Activated naive CD4-positive, alpha-beta T cell treated with anti-CD3 and anti-CD28 coated beads, Interleukin-2, amount 10 ng/mL, durations not matched to agents 7 days and 5 days (primary cell): ENCODE measurements at regions not wholly inside any gene's neighbourhood (a gene's known extent, or its start where the extent isn't known, plus 50 kb on each side); places are given as distances from the start of the nearest gene placed in this dataset.
"Not testable (repeated sequence)": the region's sequence is repeated elsewhere in the genome, so short reads cannot be mapped to it uniquely, and the experiment has no call there.

ENCODE experiments used
- CTCF ChIA-PET: fragments of 350-600 bp; sonication (Branson Sonifier 250); formaldehyde crosslinking; loops from one replicate; lab custom pipeline; 2021; ENCODE audit warnings: antibody characterized with exemption; lab: Charles Lee
- DNase-seq: peaks from one replicate; pipeline ENCODE4 v3.0.0-alpha.2; 2020
- H3K27ac Mint-ChIP-seq: one replicate; pipeline ENCODE4 v1.8.0; 2021; ENCODE audit warnings: mild to moderate bottlenecking, moderate library complexity, mixed read lengths
- H3K27me3 Mint-ChIP-seq: one replicate; pipeline ENCODE4 v1.8.0; 2021; ENCODE audit warnings: mild to moderate bottlenecking, mixed read lengths
- H3K36me3 Mint-ChIP-seq: one replicate; pipeline ENCODE4 v1.8.0; 2021; ENCODE audit warnings: mixed read lengths
- H3K4me1 Mint-ChIP-seq: one replicate; pipeline ENCODE4 v1.8.0; 2021; ENCODE audit warnings: mixed read lengths
- H3K4me3 Mint-ChIP-seq: one replicate; pipeline ENCODE4 v1.8.0; 2021; ENCODE audit warnings: mild to moderate bottlenecking, moderate library complexity, mixed read lengths
- H3K9me3 Mint-ChIP-seq: one replicate; pipeline ENCODE4 v1.8.0; 2021; ENCODE audit warnings: mixed read lengths

GRCh38 chr6:165842281-165842936 is 179.4 kb upstream of the PDE10A start:
- Mint-ChIP-seq H3K27me3 (peaks cover 42% of the 10 kb centered on the region), H3K36me3 (no peaks in the 10 kb centered on the region), H3K4me3 (no peak overlapping the region), H3K4me1 (no peaks in the 10 kb centered on the region), H3K27ac (no peak overlapping the region), H3K9me3 (no peaks in the 10 kb centered on the region)
- CTCF ChIA-PET: interaction anchor here (0.9 kb wide), 1 partner anchor 8 kb away, joined by 4 read pairs; no protein-coding TSS in a partner anchor
- DNase-seq: no peak

GRCh38 chr6:165841153-165841558 is 178.1 kb upstream of the PDE10A start:
- no peak overlapping the region for H3K4me3 Mint-ChIP-seq
- DNase-seq: no peak
- CTCF ChIA-PET: no interaction called here
- no peaks in the 10 kb centered on the region for H3K36me3 Mint-ChIP-seq
- no peak overlapping the region for H3K27ac Mint-ChIP-seq
- H3K9me3 Mint-ChIP-seq: no peaks in the 10 kb centered on the region
- no peaks in the 10 kb centered on the region for H3K4me1 Mint-ChIP-seq
- H3K27me3 Mint-ChIP-seq: peaks cover 32% of the 10 kb centered on the region

GRCh38 chr6:165837948-165838745 is 175.1 kb upstream of the PDE10A start:
- DNase-seq: no peak
- Mint-ChIP-seq H3K4me3 (no peak overlapping the region), H3K9me3 (no peaks in the 10 kb centered on the region), H3K36me3 (no peaks in the 10 kb centered on the region), H3K27me3 (peaks cover 36% of the 10 kb centered on the region), H3K27ac (no peak overlapping the region), H3K4me1 (no peaks in the 10 kb centered on the region)
- CTCF ChIA-PET: no interaction called here

GRCh38 chr6:165836648-165837047 is 173.6 kb upstream of the PDE10A start:
- H3K4me3 Mint-ChIP-seq, DNase-seq, H3K4me1 Mint-ChIP-seq, H3K9me3 Mint-ChIP-seq, H3K27ac Mint-ChIP-seq, CTCF ChIA-PET, H3K36me3 Mint-ChIP-seq: not testable (repeated sequence)
- H3K27me3 Mint-ChIP-seq: peaks cover 41% of the 10 kb centered on the region

GRCh38 chr6:165835410-165835851 is 172.4 kb upstream of the PDE10A start:
- CTCF ChIA-PET: no interaction called here
- Mint-ChIP-seq H3K27me3 (peaks cover 41% of the 10 kb centered on the region), H3K9me3 (no peaks in the 10 kb centered on the region)

GRCh38 chr6:165834613-165835259 is 171.7 kb upstream of the PDE10A start:
- peak overlapping the region; percentile 37 for H3K27ac Mint-ChIP-seq
- H3K27me3 Mint-ChIP-seq: peaks cover 41% of the 10 kb centered on the region
- H3K4me1 Mint-ChIP-seq: peaks cover 9% of the 10 kb centered on the region
- no peak for DNase-seq
- H3K4me3 Mint-ChIP-seq: no peak overlapping the region
- CTCF ChIA-PET: no interaction called here
- H3K36me3 Mint-ChIP-seq: no peaks in the 10 kb centered on the region
- H3K9me3 Mint-ChIP-seq: no peaks in the 10 kb centered on the region

More at GRCh38 chr6:165835410-165835851, 172.4 kb upstream of the PDE10A start:
- Mint-ChIP-seq H3K36me3 (no peaks in the 10 kb centered on the region), H3K27ac (no peak overlapping the region), H3K4me3 (no peak overlapping the region), H3K4me1 (peaks cover 9% of the 10 kb centered on the region)
- no peak for DNase-seq

DNA sequence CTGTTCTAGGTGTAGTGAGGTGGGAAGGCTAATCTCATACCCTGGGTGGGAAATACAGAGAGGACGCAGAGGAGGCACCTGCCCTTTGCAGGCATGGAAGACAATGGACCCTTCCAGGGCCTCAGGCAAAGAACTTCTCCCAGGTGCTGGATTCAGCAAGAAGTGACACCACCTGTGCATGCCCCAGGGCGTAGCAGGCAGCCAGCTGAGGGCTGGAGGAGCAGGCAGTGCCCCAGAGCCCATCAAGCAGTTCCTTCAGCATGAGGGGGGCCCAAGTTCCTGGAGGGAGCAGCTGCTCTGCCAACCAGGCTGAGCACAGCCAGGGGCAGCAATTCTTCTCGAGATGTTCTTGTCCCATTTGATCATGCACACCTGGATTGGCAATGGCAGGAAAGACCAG is 170.3 kb upstream of the PDE10A start:
- Mint-ChIP-seq H3K9me3 (no peaks in the 10 kb centered on the region), H3K27ac (no peak overlapping the region), H3K27me3 (peaks cover 37% of the 10 kb centered on the region), H3K36me3 (no peaks in the 10 kb centered on the region), H3K4me1 (peaks cover 9% of the 10 kb centered on the region), H3K4me3 (no peak overlapping the region)
- CTCF ChIA-PET: no interaction called here
- no peak for DNase-seq

DNA sequence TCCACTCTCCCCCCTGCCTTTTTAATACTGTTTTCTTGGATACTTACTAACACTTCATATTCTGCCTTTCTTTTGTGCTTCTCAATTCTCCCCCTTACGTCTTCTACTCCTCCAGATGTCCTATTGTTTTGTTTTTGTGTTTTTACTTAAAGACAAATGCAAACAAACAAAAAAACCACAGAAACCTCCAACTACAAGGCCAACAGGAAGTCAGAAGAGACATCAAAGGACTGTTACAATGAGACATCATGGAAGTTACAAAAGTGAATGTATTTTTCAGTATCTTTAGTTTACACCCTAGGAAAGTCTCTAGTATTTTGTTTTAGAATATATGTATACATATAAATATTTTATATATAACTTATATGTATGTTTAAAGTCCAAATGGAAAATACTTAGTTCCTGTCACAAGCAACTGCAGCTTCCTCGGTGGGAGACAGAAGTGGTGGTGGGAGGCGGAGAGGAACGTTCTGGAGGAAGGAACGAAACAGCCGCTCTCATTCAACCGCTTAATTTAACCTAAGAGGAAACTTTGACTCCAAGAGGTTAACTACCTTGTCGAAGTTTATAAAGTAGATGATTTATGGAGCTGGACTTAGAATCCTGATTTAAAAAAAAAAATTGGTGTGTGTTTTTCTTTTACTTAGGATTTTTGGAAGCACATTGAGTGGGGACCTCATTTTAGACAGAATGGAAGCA is 168.9 kb upstream of the PDE10A start:
- Mint-ChIP-seq H3K4me3 (no peak overlapping the region), H3K9me3 (no peaks in the 10 kb centered on the region)

DNA sequence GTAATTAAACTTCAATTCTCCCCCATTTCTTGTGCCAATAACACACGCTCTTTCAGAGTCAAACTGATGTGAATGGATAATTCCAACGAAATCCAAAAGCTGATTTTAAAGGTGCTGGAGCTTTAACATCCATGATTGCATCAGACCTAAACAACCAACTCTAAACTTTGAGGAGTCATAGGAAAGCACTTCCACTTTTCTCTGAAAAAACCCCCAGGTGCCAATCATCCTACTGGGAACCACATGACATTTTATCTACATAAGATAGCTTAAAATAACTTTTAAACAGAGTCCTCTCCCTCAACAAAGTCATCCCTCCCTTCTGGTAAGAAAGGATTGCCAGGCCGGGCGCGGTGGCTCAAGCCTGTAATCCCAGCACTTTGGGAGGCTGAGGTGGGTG is 167.7 kb upstream of the PDE10A start:
- H3K27me3 Mint-ChIP-seq: peaks cover 34% of the 10 kb centered on the region
- no peaks in the 10 kb centered on the region for H3K36me3 Mint-ChIP-seq
- no peak for DNase-seq
- no peak overlapping the region for H3K4me3 Mint-ChIP-seq
- peaks cover 9% of the 10 kb centered on the region for H3K4me1 Mint-ChIP-seq
- H3K9me3 Mint-ChIP-seq: no peaks in the 10 kb centered on the region
- H3K27ac Mint-ChIP-seq: no peak overlapping the region
- CTCF ChIA-PET: no interaction called here

More for the DNA sequence above, 168.9 kb upstream of the PDE10A start:
- peaks cover 9% of the 10 kb centered on the region for H3K4me1 Mint-ChIP-seq
- H3K27ac Mint-ChIP-seq: no peak overlapping the region
- no peaks in the 10 kb centered on the region for H3K36me3 Mint-ChIP-seq
- H3K27me3 Mint-ChIP-seq: peaks cover 37% of the 10 kb centered on the region
- CTCF ChIA-PET: no interaction called here
- no peak for DNase-seq

- Mint-ChIP-seq H3K4me3 (no peak overlapping the region), H3K36me3 (no peaks in the 10 kb centered on the region), H3K9me3 (no peaks in the 10 kb centered on the region), H3K4me1 (peaks cover 9% of the 10 kb centered on the region), H3K27ac (no peak overlapping the region), H3K27me3 (peaks cover 28% of the 10 kb centered on the region)
- CTCF ChIA-PET: no interaction called here
- DNase-seq: no peak
Observed at GRCh38 chr6:165829376-165829775, 166.3 kb upstream of the PDE10A start.

GRCh38 chr6:165827190-165827518 is 164.1 kb upstream of the PDE10A start:
- Mint-ChIP-seq H3K9me3 (no peaks in the 10 kb centered on the region), H3K36me3 (no peaks in the 10 kb centered on the region), H3K27ac (no peak overlapping the region), H3K4me3 (no peak overlapping the region), H3K27me3 (peaks cover 6% of the 10 kb centered on the region), H3K4me1 (peaks cover 3% of the 10 kb centered on the region)
- CTCF ChIA-PET: no interaction called here
- no peak for DNase-seq

GRCh38 chr6:165826487-165827189 is 163.6 kb upstream of the PDE10A start:
- Mint-ChIP-seq H3K27me3 (peaks cover 5% of the 10 kb centered on the region), H3K4me3 (no peak overlapping the region), H3K27ac (no peak overlapping the region), H3K9me3 (no peaks in the 10 kb centered on the region), H3K4me1 (peaks cover under 1% of the 10 kb centered on the region), H3K36me3 (no peaks in the 10 kb centered on the region)
- DNase-seq: no peak
- CTCF ChIA-PET: no interaction called here

- Mint-ChIP-seq H3K9me3 (no peaks in the 10 kb centered on the region), H3K27ac (no peak overlapping the region), H3K27me3 (peaks cover 12% of the 10 kb centered on the region), H3K36me3 (no peaks in the 10 kb centered on the region), H3K4me3 (no peak overlapping the region), H3K4me1 (no peaks in the 10 kb centered on the region)
- DNase-seq: no peak
- CTCF ChIA-PET: no interaction called here
Observed at GRCh38 chr6:165825256-165825815, 162.3 kb upstream of the PDE10A start.
